ENCODE measurements at regions not wholly inside any gene's neighbourhood (a gene's known extent, or its start where the extent isn't known, plus 50 kb on each side); places are given as distances from the start of the nearest gene placed in this dataset.
"Not testable (repeated sequence)": the region's sequence is repeated elsewhere in the genome, so short reads cannot be mapped to it uniquely, and the experiment has no call there.

- H3K4me3 ChIP-seq (replicated peaks; ENCODE audit: low read depth, low read length), result no peak overlapping the region
- no peak for DNase-seq (ENCODE audit: extremely low read depth, low read depth)
- TF ChIP-seq, protein P1, sequence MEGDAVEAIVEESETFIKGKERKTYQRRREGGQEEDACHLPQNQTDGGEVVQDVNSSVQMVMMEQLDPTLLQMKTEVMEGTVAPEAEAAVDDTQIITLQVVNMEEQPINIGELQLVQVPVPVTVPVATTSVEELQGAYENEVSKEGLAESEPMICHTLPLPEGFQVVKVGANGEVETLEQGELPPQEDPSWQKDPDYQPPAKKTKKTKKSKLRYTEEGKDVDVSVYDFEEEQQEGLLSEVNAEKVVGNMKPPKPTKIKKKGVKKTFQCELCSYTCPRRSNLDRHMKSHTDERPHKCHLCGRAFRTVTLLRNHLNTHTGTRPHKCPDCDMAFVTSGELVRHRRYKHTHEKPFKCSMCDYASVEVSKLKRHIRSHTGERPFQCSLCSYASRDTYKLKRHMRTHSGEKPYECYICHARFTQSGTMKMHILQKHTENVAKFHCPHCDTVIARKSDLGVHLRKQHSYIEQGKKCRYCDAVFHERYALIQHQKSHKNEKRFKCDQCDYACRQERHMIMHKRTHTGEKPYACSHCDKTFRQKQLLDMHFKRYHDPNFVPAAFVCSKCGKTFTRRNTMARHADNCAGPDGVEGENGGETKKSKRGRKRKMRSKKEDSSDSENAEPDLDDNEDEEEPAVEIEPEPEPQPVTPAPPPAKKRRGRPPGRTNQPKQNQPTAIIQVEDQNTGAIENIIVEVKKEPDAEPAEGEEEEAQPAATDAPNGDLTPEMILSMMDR (IDR thresholded peaks at IDR 0.05; ENCODE audit: low read depth, low read length, missing control alignments), result no peak
These were observed 138.3 kb upstream of the GALNT2 start for GRCh38 chr1:229928767-229929166.

- H3K4me3 ChIP-seq (replicated peaks; ENCODE audit: low read depth, low read length); DNase-seq (ENCODE audit: extremely low read depth, low read depth): not testable (repeated sequence)
These were observed 135.3 kb upstream of the GALNT2 start for GRCh38 chr1:229931751-229932150.

- not testable (repeated sequence) for DNase-seq (ENCODE audit: extremely low read depth, low read depth); H3K4me3 ChIP-seq (replicated peaks; ENCODE audit: low read depth, low read length)
These were observed 131.9 kb upstream of the GALNT2 start for GRCh38 chr1:229935157-229935556.

DNA sequence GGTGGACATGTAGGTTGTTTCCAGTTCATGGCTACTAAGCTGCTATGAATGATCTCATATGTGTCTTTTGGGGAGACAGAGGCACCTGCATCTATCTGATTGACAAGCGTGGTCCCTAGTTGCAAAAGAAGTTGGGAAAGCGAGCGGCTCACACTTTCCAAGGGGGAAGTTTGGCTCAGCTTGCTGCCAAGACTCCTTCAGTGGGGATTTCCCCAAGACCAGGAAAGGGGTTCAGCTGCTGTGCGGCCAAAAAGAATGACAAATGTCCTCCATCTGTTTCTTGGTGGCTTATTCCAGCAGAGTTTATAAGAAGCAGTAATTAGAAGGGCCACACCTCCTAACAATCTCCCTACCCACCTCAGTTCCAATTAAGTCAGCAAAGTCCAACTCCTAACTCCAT is 128.5 kb upstream of the GALNT2 start:
- TF ChIP-seq, protein P1 (IDR thresholded peaks at IDR 0.05; ENCODE audit: low read depth, low read length, missing control alignments), result no peak
- DNase-seq (ENCODE audit: extremely low read depth, low read depth), result no peak
- no peak overlapping the region for H3K4me3 ChIP-seq (replicated peaks; ENCODE audit: low read depth, low read length)

DNA sequence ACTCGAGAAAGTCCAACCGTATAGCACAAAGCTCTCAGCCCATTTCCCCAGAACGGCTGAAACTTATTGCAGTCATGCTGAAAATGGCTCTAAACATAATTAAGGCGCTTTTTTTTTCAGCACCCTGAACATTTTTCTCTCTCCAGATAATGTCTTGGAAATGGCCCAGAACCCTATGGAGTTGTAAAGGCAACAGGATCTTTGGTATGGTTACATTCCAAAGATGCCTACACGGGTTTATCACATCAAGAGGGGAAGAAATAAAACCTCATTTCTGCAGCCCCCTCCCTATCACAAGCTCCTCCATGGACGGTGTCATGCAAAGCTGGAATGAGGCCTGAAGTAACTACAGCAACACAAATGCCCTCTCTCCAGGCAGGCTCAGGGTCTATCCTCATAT is 126.4 kb upstream of the GALNT2 start:
- TF ChIP-seq, protein P1 (IDR thresholded peaks at IDR 0.05; ENCODE audit: low read depth, low read length, missing control alignments), result no peak
- no peak for DNase-seq (ENCODE audit: extremely low read depth, low read depth)
- no peak overlapping the region for H3K4me3 ChIP-seq (replicated peaks; ENCODE audit: low read depth, low read length)

DNA sequence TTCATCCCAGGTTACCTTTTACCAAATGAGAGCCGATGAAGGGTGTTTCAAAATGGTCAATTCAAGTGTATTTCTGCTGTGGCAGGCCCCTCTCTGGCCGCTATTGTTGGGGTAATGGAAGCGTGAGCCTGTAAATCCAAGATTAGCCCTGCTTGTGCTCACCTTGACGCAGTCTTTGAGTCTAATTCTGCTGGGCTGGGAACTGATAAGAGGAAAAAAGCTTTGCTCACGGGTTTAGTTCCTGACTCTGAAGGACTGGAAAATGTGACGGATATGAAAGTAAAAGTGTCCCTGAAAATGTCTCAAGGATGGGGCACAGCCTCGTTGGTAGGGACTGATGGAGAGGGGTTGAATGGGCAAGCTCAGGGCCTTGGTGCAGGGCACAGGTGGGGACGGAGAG is 125.9 kb upstream of the GALNT2 start:
- no peak for DNase-seq (ENCODE audit: extremely low read depth, low read depth)
- TF ChIP-seq, protein P1 (IDR thresholded peaks at IDR 0.05; ENCODE audit: low read depth, low read length, missing control alignments), result no peak
- no peak overlapping the region for H3K4me3 ChIP-seq (replicated peaks; ENCODE audit: low read depth, low read length)

DNA sequence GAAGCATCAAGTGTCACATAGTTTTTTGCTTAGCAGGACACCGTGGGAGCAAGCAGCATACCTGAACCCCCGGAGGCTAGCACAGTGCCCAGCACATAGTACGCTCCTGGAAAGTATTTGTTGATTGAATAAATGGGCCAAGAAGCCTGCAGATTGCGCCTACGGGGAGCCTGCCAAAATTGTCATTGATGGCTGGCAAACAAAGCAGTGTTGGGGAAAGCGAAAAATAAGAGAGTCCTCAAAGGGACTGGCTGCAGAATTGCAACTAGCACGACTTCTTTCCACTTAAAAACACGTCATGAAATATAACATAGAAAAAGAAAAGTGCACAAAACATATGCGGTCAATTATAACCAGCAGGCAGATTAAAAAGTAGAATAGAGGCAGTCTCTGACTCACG is 125.2 kb upstream of the GALNT2 start:
- H3K4me3 ChIP-seq (replicated peaks; ENCODE audit: low read depth, low read length), result no peak overlapping the region
- DNase-seq (ENCODE audit: extremely low read depth, low read depth), result no peak
- TF ChIP-seq, protein P1 (IDR thresholded peaks at IDR 0.05; ENCODE audit: low read depth, low read length, missing control alignments), result no peak

DNA sequence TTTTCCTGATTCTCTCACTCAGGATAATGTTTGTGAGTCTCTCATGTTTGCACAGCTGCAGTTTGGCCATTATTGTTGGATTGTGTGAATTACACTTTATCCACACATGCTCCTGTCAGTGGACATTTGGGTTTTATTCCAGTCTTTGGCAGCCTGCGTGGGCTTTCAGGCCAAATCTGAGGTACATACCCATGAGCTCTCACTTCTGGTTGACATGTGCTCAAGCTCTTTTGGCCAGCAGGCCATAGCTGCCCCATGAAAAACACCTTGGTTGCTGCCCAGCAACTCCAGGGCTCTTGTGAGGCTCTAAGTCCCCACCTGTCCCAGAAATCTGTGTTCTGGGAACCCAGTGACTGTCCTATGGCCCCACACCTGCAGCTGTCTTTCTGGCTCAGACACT is 124.5 kb upstream of the GALNT2 start:
- no peak for DNase-seq (ENCODE audit: extremely low read depth, low read depth)
- TF ChIP-seq, protein P1 (IDR thresholded peaks at IDR 0.05; ENCODE audit: low read depth, low read length, missing control alignments), result no peak
- H3K4me3 ChIP-seq (replicated peaks; ENCODE audit: low read depth, low read length), result no peak overlapping the region
